Neural cell (in vitro differentiated cells): ENCODE measurements at regions not wholly inside any gene's neighbourhood (a gene's known extent, or its start where the extent isn't known, plus 50 kb on each side); places are given as distances from the start of the nearest gene placed in this dataset.
"Not testable (repeated sequence)": the region's sequence is repeated elsewhere in the genome, so short reads cannot be mapped to it uniquely, and the experiment has no call there.

Experiments
- EP300 ChIP-seq: fragments of 450-650 bp; conservative IDR thresholded peaks from 2 replicates; pipeline ENCODE4 v1.6.1; 2014; ENCODE audit warnings: antibody characterized with exemption, mild to moderate bottlenecking, moderate library complexity; ENCODE audit not compliant: poor library complexity, severe bottlenecking
- EZH2 ChIP-seq: fragments of 200-600, 300-800 bp; shearing (Covaris generic), sonication (generic); IDR thresholded peaks from 2 replicates; pipeline ENCODE4 v1.6.1; 2014; ENCODE audit warnings: antibody characterized with exemption, low read length, borderline replicate concordance, mild to moderate bottlenecking; ENCODE audit not compliant: insufficient read depth, poor library complexity, severe bottlenecking
- MXI1 ChIP-seq: fragments of 450-650 bp; conservative IDR thresholded peaks from 2 replicates; pipeline ENCODE4 v1.6.1; 2014; ENCODE audit warnings: antibody characterized with exemption, mild to moderate bottlenecking; ENCODE audit not compliant: poor library complexity, severe bottlenecking
- POLR2AphosphoS5 ChIP-seq: IDR thresholded peaks from 2 replicates; pipeline ENCODE4 v1.6.1; 2012
- SMC3 ChIP-seq: fragments of 450-650 bp; conservative IDR thresholded peaks from 2 replicates; pipeline ENCODE4 v1.6.1; 2014; ENCODE audit warnings: antibody characterized with exemption, mild to moderate bottlenecking, moderate library complexity; ENCODE audit not compliant: poor library complexity
- TAF1 ChIP-seq: IDR thresholded peaks from 2 replicates; pipeline ENCODE4 v1.6.1; 2012; ENCODE audit warnings: low read depth
- TF ChIP-seq, protein P1 (sequence below): fragments of 450-650 bp; IDR thresholded peaks from 2 replicates; pipeline ENCODE4 v1.5.1; 2014; ENCODE audit warnings: antibody characterized with exemption, mild to moderate bottlenecking, moderate library complexity; ENCODE audit not compliant: poor library complexity, severe bottlenecking
- TF ChIP-seq, protein P2 (sequence below): IDR thresholded peaks from 2 replicates; pipeline ENCODE4 v1.6.1; 2012; ENCODE audit warnings: borderline replicate concordance

DNA sequence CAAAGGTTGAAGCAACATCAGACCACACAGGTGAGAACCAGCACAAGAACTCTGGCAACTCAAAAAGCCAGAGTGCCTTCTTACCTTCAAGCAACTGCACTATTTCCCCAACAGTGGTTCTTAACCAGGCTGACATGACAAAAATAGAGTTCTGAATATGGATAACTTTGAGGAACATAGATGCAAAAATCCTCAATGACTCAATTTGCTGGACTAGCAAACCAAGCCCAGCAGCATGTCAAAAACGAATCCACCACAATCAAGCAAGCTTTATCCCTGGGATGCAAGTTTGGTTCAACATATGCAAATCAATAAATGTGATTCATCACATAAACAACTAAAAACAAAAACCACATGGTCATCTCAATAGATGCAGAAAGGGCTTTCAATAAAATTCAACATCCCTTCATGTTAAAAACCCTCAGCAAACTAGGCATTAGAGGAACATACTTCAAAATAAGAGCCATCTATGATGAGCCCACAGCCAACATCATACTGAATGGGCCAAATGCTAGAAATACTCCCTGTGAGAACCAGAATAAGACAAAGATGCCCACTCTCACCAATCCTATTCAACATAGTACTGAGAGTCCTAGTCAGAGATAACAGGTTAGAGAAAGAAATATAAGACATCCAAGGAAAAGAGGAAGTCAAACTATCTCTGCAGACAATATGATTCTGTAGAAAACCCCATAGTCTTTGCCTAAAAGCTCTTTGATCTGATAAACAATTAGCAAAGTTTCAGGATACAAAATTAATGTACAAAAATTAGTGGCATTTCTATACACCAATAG lies 110.5 kb upstream of the NBPF19 start:
- TF ChIP-seq, protein P1, sequence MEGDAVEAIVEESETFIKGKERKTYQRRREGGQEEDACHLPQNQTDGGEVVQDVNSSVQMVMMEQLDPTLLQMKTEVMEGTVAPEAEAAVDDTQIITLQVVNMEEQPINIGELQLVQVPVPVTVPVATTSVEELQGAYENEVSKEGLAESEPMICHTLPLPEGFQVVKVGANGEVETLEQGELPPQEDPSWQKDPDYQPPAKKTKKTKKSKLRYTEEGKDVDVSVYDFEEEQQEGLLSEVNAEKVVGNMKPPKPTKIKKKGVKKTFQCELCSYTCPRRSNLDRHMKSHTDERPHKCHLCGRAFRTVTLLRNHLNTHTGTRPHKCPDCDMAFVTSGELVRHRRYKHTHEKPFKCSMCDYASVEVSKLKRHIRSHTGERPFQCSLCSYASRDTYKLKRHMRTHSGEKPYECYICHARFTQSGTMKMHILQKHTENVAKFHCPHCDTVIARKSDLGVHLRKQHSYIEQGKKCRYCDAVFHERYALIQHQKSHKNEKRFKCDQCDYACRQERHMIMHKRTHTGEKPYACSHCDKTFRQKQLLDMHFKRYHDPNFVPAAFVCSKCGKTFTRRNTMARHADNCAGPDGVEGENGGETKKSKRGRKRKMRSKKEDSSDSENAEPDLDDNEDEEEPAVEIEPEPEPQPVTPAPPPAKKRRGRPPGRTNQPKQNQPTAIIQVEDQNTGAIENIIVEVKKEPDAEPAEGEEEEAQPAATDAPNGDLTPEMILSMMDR: not testable (repeated sequence)
- TF ChIP-seq EP300, MXI1, TAF1, SMC3, EZH2, POLR2AphosphoS5: not testable (repeated sequence)
- TF ChIP-seq, protein P2, sequence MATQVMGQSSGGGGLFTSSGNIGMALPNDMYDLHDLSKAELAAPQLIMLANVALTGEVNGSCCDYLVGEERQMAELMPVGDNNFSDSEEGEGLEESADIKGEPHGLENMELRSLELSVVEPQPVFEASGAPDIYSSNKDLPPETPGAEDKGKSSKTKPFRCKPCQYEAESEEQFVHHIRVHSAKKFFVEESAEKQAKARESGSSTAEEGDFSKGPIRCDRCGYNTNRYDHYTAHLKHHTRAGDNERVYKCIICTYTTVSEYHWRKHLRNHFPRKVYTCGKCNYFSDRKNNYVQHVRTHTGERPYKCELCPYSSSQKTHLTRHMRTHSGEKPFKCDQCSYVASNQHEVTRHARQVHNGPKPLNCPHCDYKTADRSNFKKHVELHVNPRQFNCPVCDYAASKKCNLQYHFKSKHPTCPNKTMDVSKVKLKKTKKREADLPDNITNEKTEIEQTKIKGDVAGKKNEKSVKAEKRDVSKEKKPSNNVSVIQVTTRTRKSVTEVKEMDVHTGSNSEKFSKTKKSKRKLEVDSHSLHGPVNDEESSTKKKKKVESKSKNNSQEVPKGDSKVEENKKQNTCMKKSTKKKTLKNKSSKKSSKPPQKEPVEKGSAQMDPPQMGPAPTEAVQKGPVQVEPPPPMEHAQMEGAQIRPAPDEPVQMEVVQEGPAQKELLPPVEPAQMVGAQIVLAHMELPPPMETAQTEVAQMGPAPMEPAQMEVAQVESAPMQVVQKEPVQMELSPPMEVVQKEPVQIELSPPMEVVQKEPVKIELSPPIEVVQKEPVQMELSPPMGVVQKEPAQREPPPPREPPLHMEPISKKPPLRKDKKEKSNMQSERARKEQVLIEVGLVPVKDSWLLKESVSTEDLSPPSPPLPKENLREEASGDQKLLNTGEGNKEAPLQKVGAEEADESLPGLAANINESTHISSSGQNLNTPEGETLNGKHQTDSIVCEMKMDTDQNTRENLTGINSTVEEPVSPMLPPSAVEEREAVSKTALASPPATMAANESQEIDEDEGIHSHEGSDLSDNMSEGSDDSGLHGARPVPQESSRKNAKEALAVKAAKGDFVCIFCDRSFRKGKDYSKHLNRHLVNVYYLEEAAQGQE: not testable (repeated sequence)
